Skeletal muscle tissue (tissue), 3 donors: ENCODE measurements at regions not wholly inside any gene's neighbourhood (a gene's known extent, or its start where the extent isn't known, plus 50 kb on each side); places are given as distances from the start of the nearest gene placed in this dataset.
"Not testable (repeated sequence)": the region's sequence is repeated elsewhere in the genome, so short reads cannot be mapped to it uniquely, and the experiment has no call there.

Source experiments
- H3K27ac ChIP-seq: one replicate; pipeline ENCODE4 v1.7.0; 2013; ENCODE audit warnings: mild to moderate bottlenecking, low read depth, low read length, inconsistent platforms
- H3K27me3 ChIP-seq, 3 donors: one replicate each; pipeline ENCODE4 v1.7.0; 2013; ENCODE audit warnings: low read length in 3 of 3; ENCODE audit not compliant: control insufficient read depth in 3 of 3, insufficient read depth in 3 of 3
- H3K36me3 ChIP-seq, 3 donors: one replicate each; pipeline ENCODE4 v1.7.0; 2013; ENCODE audit warnings: low read length in 3 of 3; ENCODE audit not compliant: control insufficient read depth in 3 of 3, insufficient read depth in 3 of 3
- H3K4me1 ChIP-seq, 3 donors: one replicate each; pipeline ENCODE4 v1.7.0; 2013; ENCODE audit warnings: low read length in 3 of 3, mild to moderate bottlenecking in 3 of 3; ENCODE audit not compliant: control insufficient read depth in 3 of 3, insufficient read depth in 3 of 3
- H3K4me3 ChIP-seq, 3 donors: one replicate each; pipeline ENCODE4 v1.7.0; 2013; ENCODE audit warnings: low read length in 3 of 3
- H3K9ac ChIP-seq, 3 donors: one replicate each; pipeline ENCODE4 v1.7.0; 2013; ENCODE audit warnings: low read length in 3 of 3, mild to moderate bottlenecking in 3 of 3, moderate library complexity in 2 of 3, low read depth in 1 of 3
- H3K9me3 ChIP-seq, 3 donors: one replicate each; pipeline ENCODE4 v1.7.0; 2013; ENCODE audit warnings: low read length in 3 of 3; ENCODE audit not compliant: control insufficient read depth in 3 of 3
- donor health status: Osteomylitis.

DNA sequence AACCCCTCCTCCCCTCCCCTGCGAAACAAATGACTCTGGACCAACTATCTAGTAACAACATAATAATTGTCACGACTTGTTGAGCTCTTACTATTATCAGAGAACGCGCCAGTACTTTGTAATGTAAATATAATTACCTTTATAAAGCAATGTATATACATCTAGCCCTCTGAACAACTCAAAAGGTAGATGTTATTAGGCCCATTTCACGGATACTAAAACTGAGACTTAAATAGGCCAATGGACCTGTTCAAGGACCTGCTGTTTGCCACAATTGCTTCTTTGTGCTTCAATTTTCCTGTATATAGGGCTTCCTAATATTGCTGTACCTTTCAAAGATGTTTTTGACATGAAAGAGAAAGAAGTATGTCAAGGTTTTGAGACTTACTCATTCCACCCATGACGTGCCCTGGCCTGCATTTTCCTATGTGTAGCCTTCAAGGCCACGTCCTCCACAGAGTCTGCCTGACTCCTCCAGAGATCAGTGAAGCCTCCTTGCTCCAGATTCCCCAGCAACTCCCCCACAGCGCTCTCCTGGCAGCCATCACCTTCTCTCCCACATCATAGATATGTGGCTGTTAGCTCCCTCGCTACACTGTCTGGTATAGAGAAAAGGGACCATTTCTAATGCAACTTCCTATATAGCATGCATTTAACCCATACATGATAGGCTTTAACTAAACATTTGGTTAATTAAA, 156.6 kb downstream of the SKIDA1 start:
- Histone ChIP-seq H3K4me1 (peaks cover 7 to 10% (median 10%) of the 10 kb centered on the region in 3 donors), H3K9ac (no peak overlapping the region), H3K4me3 (no peak overlapping the region), H3K27me3 (no peaks in the 10 kb centered on the region), H3K27ac (no peak overlapping the region), H3K9me3 (no peaks in the 10 kb centered on the region), H3K36me3 (no peaks in the 10 kb centered on the region)

DNA sequence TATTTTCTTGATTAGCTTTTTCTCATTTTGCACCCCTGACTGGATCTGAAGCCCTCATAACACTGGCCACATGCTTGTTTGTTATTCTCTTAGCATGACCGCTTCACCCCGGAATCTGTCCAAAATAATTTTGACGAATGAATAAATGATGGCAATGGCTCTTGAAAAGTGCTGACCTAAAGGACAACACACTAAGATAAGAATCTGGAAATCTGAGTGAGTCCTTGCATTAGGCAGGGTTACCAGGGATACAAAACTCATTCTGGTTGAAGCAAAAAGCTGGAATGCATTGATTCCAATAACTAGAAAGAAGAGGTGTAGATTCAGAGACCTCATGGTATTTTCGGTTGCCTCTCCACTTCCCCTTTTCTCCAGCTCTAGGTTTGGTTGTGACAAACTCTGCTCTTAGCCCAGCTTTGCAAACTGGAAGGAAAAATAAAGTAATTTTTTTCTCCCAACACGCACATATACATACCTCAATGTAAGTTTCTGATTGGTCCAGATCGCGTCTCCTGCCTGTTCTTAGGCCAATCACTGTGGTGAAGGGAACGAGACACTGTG, 157.4 kb downstream of the SKIDA1 start:
- H3K9ac ChIP-seq: no peak overlapping the region
- H3K27ac ChIP-seq: no peak overlapping the region
- H3K4me1 ChIP-seq: peaks cover 7 to 10% (median 10%) of the 10 kb centered on the region in 3 donors
- no peaks in the 10 kb centered on the region for H3K9me3 ChIP-seq
- no peaks in the 10 kb centered on the region for H3K27me3 ChIP-seq
- no peaks in the 10 kb centered on the region for H3K36me3 ChIP-seq
- no peak overlapping the region for H3K4me3 ChIP-seq

DNA sequence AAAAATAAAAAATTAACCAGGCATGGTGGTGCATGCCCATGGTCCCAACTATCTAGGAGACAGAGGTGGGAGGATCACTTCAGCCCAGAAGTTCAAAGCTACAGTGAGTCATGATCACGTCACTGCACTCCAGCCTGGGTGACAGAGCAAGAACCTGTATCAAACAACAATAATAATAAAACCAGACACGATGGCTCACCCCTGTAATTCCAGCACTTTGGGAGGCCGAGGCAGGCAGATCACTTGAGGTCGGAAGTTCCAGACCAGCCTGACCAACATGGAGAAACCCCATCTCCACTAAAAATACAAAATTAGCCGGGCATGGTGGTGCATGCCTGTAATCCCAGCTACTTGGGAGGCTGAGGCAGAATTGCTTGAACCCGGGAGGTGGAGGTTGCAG, 159.4 kb downstream of the SKIDA1 start:
- H3K27me3 ChIP-seq, H3K9me3 ChIP-seq, H3K4me3 ChIP-seq, H3K36me3 ChIP-seq, H3K9ac ChIP-seq, H3K27ac ChIP-seq: not testable (repeated sequence)
- peaks cover 7 to 13% (median 7%) of the 10 kb centered on the region in 3 donors for H3K4me1 ChIP-seq

DNA sequence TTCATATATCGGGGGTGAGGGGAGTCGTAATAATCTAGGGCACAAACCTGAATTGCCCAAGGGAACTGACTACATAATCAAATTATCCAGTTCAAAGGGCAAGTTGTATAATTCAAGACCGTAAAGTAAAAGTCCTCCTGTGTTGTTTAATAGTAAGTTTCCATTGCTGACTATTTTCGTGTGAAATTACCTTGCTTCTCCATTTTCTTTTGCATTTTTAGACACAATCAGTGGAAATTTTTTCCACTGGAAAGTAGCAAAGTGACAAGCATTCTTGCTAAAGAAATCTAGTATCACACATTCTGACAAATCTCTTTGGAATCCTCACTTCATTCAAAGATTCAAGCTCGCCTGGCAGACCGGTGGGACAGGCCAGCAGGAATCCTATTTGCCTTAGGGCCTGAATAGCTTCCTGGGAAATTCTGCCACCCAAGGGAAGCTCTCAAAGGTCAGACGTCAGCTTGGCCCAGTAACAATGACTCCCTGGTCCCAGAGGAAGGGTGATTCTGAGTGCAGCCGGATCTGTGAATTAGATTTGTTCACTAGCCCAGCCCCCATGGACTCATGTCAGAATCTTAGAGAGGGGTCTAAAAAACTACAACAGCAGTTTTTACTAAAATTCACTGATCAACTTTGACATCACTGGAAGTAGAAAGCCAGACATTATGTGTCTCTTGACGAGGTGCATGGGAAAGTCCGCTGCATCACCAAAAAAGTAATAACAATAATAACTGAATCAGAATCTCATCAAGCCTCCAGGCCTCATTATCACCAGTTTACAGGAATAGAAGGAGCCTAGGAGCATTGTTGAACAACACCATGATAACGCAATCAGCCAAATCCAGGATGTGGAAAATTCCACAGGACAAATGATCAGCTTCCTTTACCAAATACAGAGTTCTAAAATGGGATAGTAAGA, 161.0 kb downstream of the SKIDA1 start:
- H3K36me3 ChIP-seq: no peaks in the 10 kb centered on the region
- peak overlapping the region; percentile 73 for H3K27ac ChIP-seq
- H3K9me3 ChIP-seq: no peaks in the 10 kb centered on the region
- H3K4me1 ChIP-seq: peaks cover 7 to 13% (median 7%) of the 10 kb centered on the region in 3 donors
- no peaks in the 10 kb centered on the region for H3K27me3 ChIP-seq
- no peak overlapping the region for H3K4me3 ChIP-seq
- H3K9ac ChIP-seq: no peak overlapping the region

DNA sequence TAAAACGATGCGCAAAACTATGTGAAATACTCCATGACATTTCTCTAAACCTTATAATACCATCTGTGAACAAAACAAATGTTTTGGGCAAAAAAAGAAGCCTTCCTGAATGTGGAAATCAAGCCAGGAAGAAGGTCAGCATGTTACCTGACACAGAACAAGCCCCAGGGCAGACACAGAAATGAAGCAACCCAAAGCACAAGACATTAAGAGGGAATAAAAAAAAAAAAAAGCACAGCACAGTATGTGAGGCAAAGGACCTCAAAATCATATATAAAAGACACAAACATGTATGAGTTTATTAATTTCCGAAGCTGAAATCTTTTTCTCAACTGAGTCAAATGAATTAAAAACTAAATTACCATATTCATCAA, 161.8 kb downstream of the SKIDA1 start:
- Histone ChIP-seq H3K9ac (no peak overlapping the region), H3K4me1 (peaks cover 7 to 13% (median 7%) of the 10 kb centered on the region in 3 donors), H3K9me3 (no peaks in the 10 kb centered on the region), H3K27me3 (no peaks in the 10 kb centered on the region), H3K36me3 (no peaks in the 10 kb centered on the region), H3K27ac (peak overlapping the region; percentile 73), H3K4me3 (no peak overlapping the region)

- H3K4me3 ChIP-seq: no peak overlapping the region
- peak overlapping the region; percentile 73 for H3K27ac ChIP-seq
- H3K27me3 ChIP-seq: no peaks in the 10 kb centered on the region
- no peaks in the 10 kb centered on the region for H3K36me3 ChIP-seq
- H3K9ac ChIP-seq: no peak overlapping the region
- peaks cover 7 to 13% (median 7%) of the 10 kb centered on the region in 3 donors for H3K4me1 ChIP-seq
- no peaks in the 10 kb centered on the region for H3K9me3 ChIP-seq
These were observed 162.3 kb downstream of the SKIDA1 start for GRCh38 chr10:21363092-21363730.

DNA sequence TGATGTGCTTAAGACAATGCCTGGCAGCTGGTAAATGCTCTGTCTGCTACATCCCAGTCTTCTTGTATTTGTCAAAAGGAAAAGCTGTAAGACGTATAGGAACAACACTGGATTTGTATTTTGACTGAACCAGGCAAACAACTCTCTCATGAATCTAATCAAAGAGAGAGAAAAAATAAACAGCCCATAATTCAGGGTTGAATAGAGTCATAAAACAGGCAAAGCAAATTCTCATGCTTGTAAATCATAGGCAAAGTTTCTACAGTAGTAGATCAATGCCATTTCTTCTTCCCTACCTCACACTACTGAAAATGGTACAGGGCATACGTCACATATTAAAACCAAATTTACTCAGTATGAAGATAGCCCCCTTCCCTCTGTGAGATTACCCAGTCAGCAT, 166.3 kb downstream of the SKIDA1 start:
- Histone ChIP-seq H3K4me3 (no peak overlapping the region), H3K9ac (no peak overlapping the region), H3K4me1 (peaks cover 1 to 6% (median 3%) of the 10 kb centered on the region in 3 donors), H3K27ac (no peak overlapping the region), H3K36me3 (no peaks in the 10 kb centered on the region), H3K27me3 (no peaks in the 10 kb centered on the region), H3K9me3 (no peaks in the 10 kb centered on the region)

DNA sequence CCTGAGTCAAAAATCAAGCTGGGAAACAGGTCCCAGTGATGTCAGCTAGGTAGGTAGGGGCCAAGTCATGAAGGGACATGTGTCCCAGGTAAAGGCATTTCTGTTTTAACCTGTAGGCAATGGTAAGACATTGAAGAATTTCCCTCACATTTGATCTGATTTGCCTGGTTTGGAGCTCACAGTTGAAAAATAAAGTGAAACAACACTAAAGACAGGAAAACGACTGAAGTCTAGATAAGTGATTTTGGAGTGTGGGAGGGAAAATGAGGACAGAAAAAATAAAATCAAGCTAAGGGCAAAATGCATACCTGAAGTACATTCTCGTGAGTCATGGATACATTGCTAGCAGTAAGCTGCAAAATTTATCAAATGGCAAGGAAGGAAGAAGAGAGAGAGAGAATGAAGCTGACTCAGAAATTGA, 169.9 kb downstream of the SKIDA1 start:
- H3K27me3 ChIP-seq: no peaks in the 10 kb centered on the region
- H3K9ac ChIP-seq: no peak overlapping the region
- no peaks in the 10 kb centered on the region for H3K36me3 ChIP-seq
- no peak overlapping the region for H3K27ac ChIP-seq
- no peaks in the 10 kb centered on the region for H3K4me1 ChIP-seq
- no peaks in the 10 kb centered on the region for H3K9me3 ChIP-seq
- H3K4me3 ChIP-seq: no peak overlapping the region

- Histone ChIP-seq H3K27ac (no peak overlapping the region), H3K9ac (no peak overlapping the region), H3K36me3 (no peaks in the 10 kb centered on the region), H3K4me1 (no peaks in the 10 kb centered on the region), H3K4me3 (no peak overlapping the region), H3K27me3 (no peaks in the 10 kb centered on the region), H3K9me3 (peaks cover 0 to under 1% (median 0%) of the 10 kb centered on the region in 3 donors)
These were observed 172.6 kb downstream of the SKIDA1 start for GRCh38 chr10:21352886-21353285.
